Inflammatory macrophage treated with lipopolysaccharide for 1 hour (primary cell): ENCODE measurements at regions not wholly inside any gene's neighbourhood (a gene's known extent, or its start where the extent isn't known, plus 50 kb on each side); places are given as distances from the start of the nearest gene placed in this dataset.
"Not testable (repeated sequence)": the region's sequence is repeated elsewhere in the genome, so short reads cannot be mapped to it uniquely, and the experiment has no call there.

Experiments used
- DNase-seq, 2 donors: peaks; one replicate each; pipeline ENCODE4 v3.0.0-alpha.2; 2020 to 2022

- no peak for DNase-seq
These were observed 391.7 kb downstream of the TFEC start for GRCh38 chr7:115638853-115639252.

GRCh38 chr7:115637128-115637527 is 393.4 kb downstream of the TFEC start:
- DNase-seq = no peak

GRCh38 chr7:115635876-115636275 is 394.7 kb downstream of the TFEC start:
- no peak for DNase-seq

- no peak for DNase-seq
These were observed 395.2 kb downstream of the TFEC start for GRCh38 chr7:115635376-115635775.

- DNase-seq = no peak
These were observed 395.9 kb downstream of the TFEC start for GRCh38 chr7:115634633-115635032.

- no peak for DNase-seq
These were observed 397.9 kb downstream of the TFEC start for GRCh38 chr7:115632636-115633035.

GRCh38 chr7:115631782-115632181 is 398.8 kb downstream of the TFEC start:
- no peak for DNase-seq

GRCh38 chr7:115630049-115630448 is 400.5 kb downstream of the TFEC start:
- DNase-seq = no peak

- DNase-seq = no peak
These were observed 411.9 kb downstream of the TFEC start for GRCh38 chr7:115618676-115619075.

GRCh38 chr7:115613836-115614235 is 416.7 kb downstream of the TFEC start:
- no peak for DNase-seq

GRCh38 chr7:115603416-115603815 is 427.1 kb downstream of the TFEC start:
- no peak for DNase-seq

GRCh38 chr7:115600207-115600606 is 430.4 kb downstream of the TFEC start:
- no peak for DNase-seq

- not testable (repeated sequence) for DNase-seq
These were observed 431.4 kb downstream of the TFEC start for GRCh38 chr7:115599184-115599583.

- DNase-seq = not testable (repeated sequence)
These were observed 433.3 kb downstream of the TFEC start for GRCh38 chr7:115597220-115597619.

- no peak for DNase-seq
These were observed 437.5 kb downstream of the TFEC start for GRCh38 chr7:115593111-115593510.

- no peak for DNase-seq
These were observed 445.4 kb downstream of the TFEC start for GRCh38 chr7:115585015-115585718.

- no peak for DNase-seq
These were observed 447.6 kb downstream of the TFEC start for GRCh38 chr7:115582956-115583355.

- no peak for DNase-seq
These were observed 452.0 kb downstream of the TFEC start for GRCh38 chr7:115578576-115578975.

- DNase-seq = no peak
These were observed 455.8 kb downstream of the TFEC start for GRCh38 chr7:115574681-115575291.

- no peak for DNase-seq
These were observed 458.5 kb downstream of the TFEC start for GRCh38 chr7:115572111-115572510.

- DNase-seq = no peak
These were observed 469.0 kb downstream of the TFEC start for GRCh38 chr7:115561335-115562110.

- DNase-seq = no peak
These were observed 470.7 kb downstream of the TFEC start for GRCh38 chr7:115559877-115560276.

- peak; percentile 14 to 20 for DNase-seq
These were observed 472.4 kb downstream of the TFEC start for GRCh38 chr7:115558161-115558560.

GRCh38 chr7:115557296-115557695 is 473.3 kb downstream of the TFEC start:
- DNase-seq = not testable (repeated sequence)
